Aorta (tissue), 5 donors: ENCODE measurements at regions not wholly inside any gene's neighbourhood (a gene's known extent, or its start where the extent isn't known, plus 50 kb on each side); places are given as distances from the start of the nearest gene placed in this dataset.

ENCODE experiments used
- ATAC-seq: fragments of 200-7000 bp; cut with Tn5 transposase; one replicate; pipeline ENCODE4 v1.9.1; 2022; ENCODE audit warnings: moderate library complexity; ENCODE audit not compliant: low FRiP score
- DNase-seq, 2 donors: peaks; one replicate each; pipeline ENCODE4 v3.0.0-alpha.2; 2020
- H3K27ac ChIP-seq, 2 donors: one replicate each; pipeline ENCODE4 v1.5.1; 2013; ENCODE audit warnings: low read length in 2 of 2, mild to moderate bottlenecking in 2 of 2, moderate library complexity in 2 of 2, control low read depth in 1 of 2, inconsistent platforms in 1 of 2, low read depth in 1 of 2
- H3K27me3 ChIP-seq, 2 donors: one replicate each; pipeline ENCODE4 v1.6.1; 2013; ENCODE audit warnings: control low read depth in 1 of 2, low read length in 1 of 2, mild to moderate bottlenecking in 1 of 2, moderate library complexity in 1 of 2; ENCODE audit not compliant: insufficient read depth in 2 of 2, control insufficient read depth in 1 of 2
- H3K36me3 ChIP-seq, 2 donors: one replicate each; pipeline ENCODE4 v1.6.1; 2013; ENCODE audit warnings: control low read depth in 1 of 2, low read length in 1 of 2, mild to moderate bottlenecking in 1 of 2; ENCODE audit not compliant: insufficient read depth in 2 of 2, control insufficient read depth in 1 of 2
- H3K4me1 ChIP-seq, 2 donors: one replicate each; pipeline ENCODE4 v1.6.1; 2013; ENCODE audit warnings: low read length in 2 of 2, control low read depth in 1 of 2, mild to moderate bottlenecking in 1 of 2, moderate library complexity in 1 of 2; ENCODE audit not compliant: insufficient read depth in 2 of 2, control insufficient read depth in 1 of 2
- H3K4me3 ChIP-seq, 2 donors: one replicate each; pipeline ENCODE4 v1.5.1; 2013; ENCODE audit warnings: low read length in 2 of 2, control low read depth in 1 of 2, mild to moderate bottlenecking in 1 of 2
- H3K9me3 ChIP-seq: one replicate; pipeline ENCODE4 v1.6.1; 2013; ENCODE audit warnings: mild to moderate bottlenecking, low read length; ENCODE audit not compliant: control insufficient read depth
- WGBS, 2 donors: extraction: QIAGEN DNeasy Blood & Tissue Kit; methylation state at CpG; one replicate each; pipeline ENCODE4 v1.1.7; 2013; 5-methylcytosine and 5-hydroxymethylcytosine counted together
- intact Hi-C, 2 donors: fragments of 100-400 bp; cut with DNase I; formaldehyde crosslinking; loops; one replicate each; pipeline versions ENCODE4 v1.14.2 to v1.15.0; 2022
- donor health status: healthy with polysubstance abuse.
- donor health status: Bipolar disorder and iron deficiency.
- donor health status: DM: no; HTN: no; CAD: no.
- donor health status: DM: no; HTN: no; CAD: no.
- donor health status: DM: yes; HTN: yes; CAD: no.

- no peak overlapping the region for H3K4me3 ChIP-seq
- intact Hi-C loops, result no loop called here
- H3K9me3 ChIP-seq, result no peaks in the 10 kb centered on the region
- 78 to 81% methylated on average over 7 of the region's 7 CpGs for whole genome bisulfite sequencing, 2 donors
- ATAC-seq (no peak), DNase-seq (no peak)
- H3K27me3 ChIP-seq, result no peaks in the 10 kb centered on the region
- no peak overlapping the region for H3K27ac ChIP-seq
- H3K4me1 ChIP-seq, result peaks cover 3 to 11% of the 10 kb centered on the region in 2 donors
- no peaks in the 10 kb centered on the region for H3K36me3 ChIP-seq
These were observed 73.1 kb upstream of the BZW1 start for GRCh38 chr2:200738590-200738989.

GRCh38 chr2:200740907-200741306 lies 70.8 kb upstream of the BZW1 start:
- 88 to 90% methylated on average over 6 of the region's 6 CpGs for WGBS, 2 donors
- Histone ChIP-seq H3K27me3 (no peaks in the 10 kb centered on the region), H3K9me3 (no peaks in the 10 kb centered on the region), H3K27ac (peak overlapping the region; percentile 58 to 95), H3K4me3 (no peak overlapping the region), H3K36me3 (no peaks in the 10 kb centered on the region), H3K4me1 (peaks cover 3 to 9% of the 10 kb centered on the region in 2 donors)
- no peak for DNase-seq
- intact Hi-C loops, result loop anchor here in 1 of 2 donors (5.0 kb wide), 1 partner anchor 71 kb away; the partner anchor contains the start of gene BZW1
- no peak for ATAC-seq

GRCh38 chr2:200741468-200742202 lies 70.1 kb upstream of the BZW1 start:
- ATAC-seq (no peak), DNase-seq (no peak)
- Histone ChIP-seq H3K4me1 (peaks cover 3 to 6% of the 10 kb centered on the region in 2 donors), H3K36me3 (no peaks in the 10 kb centered on the region), H3K27ac (peak overlapping the region; percentile 58 to 95), H3K9me3 (no peaks in the 10 kb centered on the region), H3K4me3 (no peak overlapping the region), H3K27me3 (no peaks in the 10 kb centered on the region)
- WGBS, 2 donors, result 12 to 13% methylated on average over 8 of the region's 8 CpGs
- intact Hi-C loops, result loop anchor here (1.0 to 5.0 kb wide), 2 partner anchors 70 to 71 kb away; partner anchors contain the start of gene BZW1 (in 2 of the 2)

GRCh38 chr2:200742426-200742825 lies 69.3 kb upstream of the BZW1 start:
- peaks cover 3 to 6% of the 10 kb centered on the region in 2 donors for H3K4me1 ChIP-seq
- DNase-seq (peak; percentile 90 to 92), ATAC-seq (peak; percentile 91)
- peak overlapping the region; percentile 58 to 95 for H3K27ac ChIP-seq
- WGBS, 2 donors, result 14 to 22% methylated on average over 5 of the region's 5 CpGs
- H3K27me3 ChIP-seq, result no peaks in the 10 kb centered on the region
- H3K36me3 ChIP-seq, result no peaks in the 10 kb centered on the region
- no peaks in the 10 kb centered on the region for H3K9me3 ChIP-seq
- intact Hi-C loops, result loop anchor here (1.0 to 5.0 kb wide), 2 partner anchors 69 to 70 kb away; partner anchors contain the start of gene BZW1 (in 2 of the 2)
- no peak overlapping the region for H3K4me3 ChIP-seq

GRCh38 chr2:200743042-200743676 lies 68.6 kb upstream of the BZW1 start:
- Histone ChIP-seq H3K27me3 (no peaks in the 10 kb centered on the region), H3K4me1 (peaks cover 3 to 6% of the 10 kb centered on the region in 2 donors), H3K9me3 (no peaks in the 10 kb centered on the region), H3K4me3 (no peak overlapping the region), H3K36me3 (no peaks in the 10 kb centered on the region), H3K27ac (peak overlapping the region; percentile 58 to 87)
- WGBS, 2 donors, result 89 to 90% methylated on average over 10 of the region's 10 CpGs
- no peak for ATAC-seq
- intact Hi-C loops, result loop anchor here in 1 of 2 donors (5.0 kb wide), 1 partner anchor 69 kb away; the partner anchor contains the start of gene BZW1
- DNase-seq, result no peak

GRCh38 chr2:200744201-200744602 lies 67.5 kb upstream of the BZW1 start:
- ATAC-seq, result no peak
- no peak overlapping the region for H3K27ac ChIP-seq
- H3K27me3 ChIP-seq, result no peaks in the 10 kb centered on the region
- H3K4me1 ChIP-seq, result peaks cover 3 to 6% of the 10 kb centered on the region in 2 donors
- 61 to 64% methylated on average over 6 of the region's 6 CpGs for WGBS, 2 donors
- intact Hi-C loops, result loop anchor here in 1 of 2 donors (5.0 kb wide), 1 partner anchor 68 kb away; the partner anchor contains the start of gene BZW1
- no peaks in the 10 kb centered on the region for H3K36me3 ChIP-seq
- no peak overlapping the region for H3K4me3 ChIP-seq
- DNase-seq, result no peak
- H3K9me3 ChIP-seq, result no peaks in the 10 kb centered on the region

- DNase-seq (no peak), ATAC-seq (no peak)
- Histone ChIP-seq H3K36me3 (no peaks in the 10 kb centered on the region), H3K27me3 (no peaks in the 10 kb centered on the region), H3K4me1 (peaks cover 3 to 6% of the 10 kb centered on the region in 2 donors), H3K9me3 (no peaks in the 10 kb centered on the region), H3K27ac (peak overlapping the region in 1 of 2 donors; percentile 11), H3K4me3 (no peak overlapping the region)
- 89 to 95% methylated on average over 7 of the region's 7 CpGs for WGBS, 2 donors
- intact Hi-C loops, result no loop called here
These were observed 65.4 kb upstream of the BZW1 start for GRCh38 chr2:200746301-200746700.

GRCh38 chr2:200747668-200748618 lies 63.8 kb upstream of the BZW1 start:
- Histone ChIP-seq H3K27ac (peak overlapping the region; percentile 84 to 88), H3K4me3 (no peak overlapping the region), H3K4me1 (no peaks in the 10 kb centered on the region), H3K27me3 (no peaks in the 10 kb centered on the region), H3K36me3 (no peaks in the 10 kb centered on the region), H3K9me3 (no peaks in the 10 kb centered on the region)
- intact Hi-C loops, result no loop called here
- WGBS, 2 donors, result 3 to 14% methylated on average over 16 of the region's 16 CpGs
- no peak for DNase-seq
- peak; percentile 57 for ATAC-seq
